KG1 (cell line): ENCODE measurements at regions not wholly inside any gene's neighbourhood (a gene's known extent, or its start where the extent isn't known, plus 50 kb on each side); places are given as distances from the start of the nearest gene placed in this dataset.
A peak's percentile ranks its signal among the peaks of the same experiment; 100 is the strongest.

Experiments used
- DNase-seq: peaks from one replicate; lab custom pipeline; 2025; lab: John Stamatoyannopoulos, UW

DNA sequence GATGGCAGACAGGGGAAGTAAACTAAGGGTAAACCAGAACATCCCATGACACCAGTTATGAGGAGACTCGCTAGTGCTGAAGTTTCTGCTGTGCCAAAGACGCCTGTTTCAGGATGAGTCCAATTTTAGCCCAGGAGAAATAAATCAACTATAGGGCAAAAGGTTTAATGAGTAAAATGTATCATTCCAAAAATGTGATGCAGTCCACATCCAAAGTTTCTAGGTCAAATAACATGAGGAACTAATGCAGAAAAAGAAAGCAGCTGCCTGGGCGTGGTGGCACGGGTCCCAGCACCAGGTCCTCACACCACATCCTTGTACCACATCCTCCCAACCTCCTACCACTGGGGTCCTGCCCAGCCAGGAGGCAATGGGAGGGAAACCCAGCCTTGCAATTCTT is 126.9 kb upstream of the CTAGE1 start:
- DNase-seq: no peak

DNA sequence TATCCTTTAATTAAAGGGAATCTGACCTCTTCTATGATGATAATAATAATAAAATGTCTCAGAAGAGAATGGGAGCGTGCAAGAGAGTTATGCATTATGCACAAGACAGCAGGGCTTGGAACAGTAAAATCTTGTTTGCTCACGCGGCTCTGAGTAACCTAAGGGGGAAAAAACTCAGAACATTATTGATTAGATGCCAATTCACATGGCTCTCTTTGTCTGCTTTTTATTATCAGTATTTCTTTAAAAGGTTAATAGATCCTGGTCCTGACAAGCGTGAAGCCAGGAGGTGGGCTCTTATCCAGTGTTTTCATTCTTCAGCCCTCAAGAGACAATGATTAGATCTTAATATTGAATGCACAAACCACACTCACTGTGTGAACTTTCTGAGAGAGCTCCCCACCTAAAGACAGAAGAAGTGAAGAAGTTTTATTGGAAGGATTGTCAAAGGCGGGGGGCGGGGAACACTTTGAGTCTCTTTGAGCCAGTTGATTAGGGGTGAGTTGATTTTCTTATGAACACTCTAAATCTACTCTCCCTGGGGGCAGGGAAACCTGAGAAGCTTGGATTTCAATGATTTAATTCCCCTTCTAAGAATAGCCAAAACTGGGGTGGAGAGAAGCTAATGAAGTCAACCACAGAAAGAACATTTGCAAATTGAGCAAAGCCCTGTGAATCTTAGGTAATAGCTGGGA is 127.5 kb upstream of the CTAGE1 start:
- no peak for DNase-seq

GRCh38 chr18:22546905-22547570 is 129.3 kb upstream of the CTAGE1 start:
- no peak for DNase-seq

DNA sequence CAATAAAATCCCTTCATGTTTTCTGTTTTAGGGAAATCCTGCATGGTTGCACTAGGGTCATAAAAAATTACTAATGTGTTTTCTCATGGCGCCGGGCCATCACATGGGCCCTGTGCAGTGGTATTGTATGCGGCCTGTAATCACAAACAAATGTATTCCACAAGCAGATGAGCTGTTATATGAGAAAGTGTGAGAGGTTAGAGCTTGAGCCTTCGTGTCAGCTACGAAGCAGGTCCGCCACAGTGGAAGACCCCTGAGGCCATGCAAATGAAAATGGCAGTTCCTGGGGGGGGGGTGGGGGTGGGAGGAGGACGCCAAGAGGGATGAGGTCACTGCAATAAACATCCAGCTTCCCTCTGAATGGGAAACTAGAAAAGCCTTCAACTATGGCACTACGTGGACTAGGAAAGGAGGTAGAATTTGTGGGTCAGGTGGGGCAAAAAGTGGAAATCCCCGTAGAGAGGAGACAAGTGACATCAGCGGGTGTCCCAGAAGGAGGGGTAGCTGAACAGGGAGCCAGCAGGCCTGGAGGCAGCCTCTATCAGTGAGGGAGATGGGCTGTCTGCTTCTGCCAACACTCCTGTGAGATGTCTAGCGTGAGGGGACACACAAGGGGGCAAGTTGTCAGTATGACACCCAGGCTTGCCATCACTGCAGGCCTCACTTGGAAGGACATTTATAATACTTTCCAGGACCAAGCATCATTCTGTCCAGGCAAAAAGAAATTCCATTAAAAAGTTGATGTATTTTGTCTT is 130.3 kb upstream of the CTAGE1 start:
- no peak for DNase-seq

GRCh38 chr18:22549260-22549937 is 131.7 kb upstream of the CTAGE1 start:
- no peak for DNase-seq

DNA sequence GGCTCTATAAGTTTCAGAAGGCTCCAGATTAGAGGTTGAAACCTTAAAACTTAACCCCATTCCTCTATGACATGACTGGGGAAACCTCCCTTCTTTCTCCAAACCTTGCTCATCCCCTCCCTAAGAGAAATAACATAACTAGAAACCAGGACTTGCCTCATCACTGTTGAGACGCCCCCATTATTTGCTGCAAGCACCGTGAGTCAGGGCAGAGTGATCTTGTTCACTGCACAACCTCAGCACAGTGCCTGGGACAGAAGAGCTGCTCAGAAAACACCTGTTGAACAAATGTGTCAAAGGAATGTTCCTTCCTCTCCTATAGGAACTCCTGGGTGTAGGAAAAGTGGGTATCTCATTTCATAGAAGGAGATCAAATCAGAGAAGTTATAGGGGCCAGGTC is 132.7 kb upstream of the CTAGE1 start:
- DNase-seq: no peak

- DNase-seq: no peak
Measured at GRCh38 chr18:22550861-22551260, 133.1 kb upstream of the CTAGE1 start.

DNA sequence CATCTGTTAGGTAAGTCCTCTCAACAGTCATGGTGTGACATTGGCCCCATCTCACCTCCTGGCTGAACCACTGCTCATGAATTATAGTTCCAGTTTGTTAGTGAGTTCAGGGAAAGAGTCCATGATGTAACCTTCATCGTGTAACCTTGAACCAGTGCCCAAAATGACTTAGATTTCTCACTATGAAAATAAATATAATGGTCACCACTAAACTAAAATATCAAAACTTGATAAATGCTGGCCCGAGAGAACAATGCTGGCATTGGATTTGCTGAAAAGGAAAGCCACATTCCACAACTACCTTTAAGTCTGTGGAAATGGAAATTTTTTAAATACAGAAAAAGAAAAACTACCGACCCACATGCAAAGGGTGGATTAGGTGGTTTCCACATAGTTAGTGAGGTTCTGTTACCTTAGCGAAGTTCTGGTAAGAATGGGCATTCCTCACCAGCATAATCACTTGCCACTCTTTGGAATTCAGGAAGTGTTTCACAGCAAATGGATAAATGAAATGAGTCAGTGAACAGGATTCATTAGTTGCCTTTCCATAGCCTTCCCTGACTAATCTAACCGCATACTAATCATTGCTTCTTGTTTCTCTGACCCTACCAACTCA is 133.9 kb upstream of the CTAGE1 start:
- DNase-seq: no peak

GRCh38 chr18:22552254-22552653 is 134.5 kb upstream of the CTAGE1 start:
- no peak for DNase-seq

DNA sequence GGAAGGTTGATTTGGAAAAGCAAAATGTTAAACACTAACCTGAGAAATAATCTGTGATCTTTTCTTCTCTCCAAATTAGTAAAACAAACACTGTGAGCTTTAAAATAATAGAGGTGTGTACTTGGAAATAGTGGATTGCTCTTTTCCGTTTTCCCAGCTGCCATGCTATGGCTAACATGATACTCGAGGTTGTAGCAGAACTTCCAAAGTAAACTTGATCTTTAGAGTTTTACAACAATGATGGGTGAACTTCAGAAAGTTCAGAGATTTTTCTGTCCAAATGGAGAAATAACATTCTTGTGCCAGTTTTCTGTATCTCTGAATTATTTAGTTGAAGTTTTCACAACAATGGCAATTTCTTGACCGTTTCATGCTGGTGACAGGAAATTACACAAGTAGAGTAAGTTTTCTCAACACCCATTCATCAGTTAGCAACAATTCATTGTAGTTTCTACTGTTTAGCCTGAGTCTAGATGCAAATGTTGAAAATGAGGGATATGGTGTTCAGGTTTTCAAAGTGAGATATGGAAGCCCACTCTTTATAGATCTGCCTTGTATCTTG is 135.3 kb upstream of the CTAGE1 start:
- no peak for DNase-seq

DNA sequence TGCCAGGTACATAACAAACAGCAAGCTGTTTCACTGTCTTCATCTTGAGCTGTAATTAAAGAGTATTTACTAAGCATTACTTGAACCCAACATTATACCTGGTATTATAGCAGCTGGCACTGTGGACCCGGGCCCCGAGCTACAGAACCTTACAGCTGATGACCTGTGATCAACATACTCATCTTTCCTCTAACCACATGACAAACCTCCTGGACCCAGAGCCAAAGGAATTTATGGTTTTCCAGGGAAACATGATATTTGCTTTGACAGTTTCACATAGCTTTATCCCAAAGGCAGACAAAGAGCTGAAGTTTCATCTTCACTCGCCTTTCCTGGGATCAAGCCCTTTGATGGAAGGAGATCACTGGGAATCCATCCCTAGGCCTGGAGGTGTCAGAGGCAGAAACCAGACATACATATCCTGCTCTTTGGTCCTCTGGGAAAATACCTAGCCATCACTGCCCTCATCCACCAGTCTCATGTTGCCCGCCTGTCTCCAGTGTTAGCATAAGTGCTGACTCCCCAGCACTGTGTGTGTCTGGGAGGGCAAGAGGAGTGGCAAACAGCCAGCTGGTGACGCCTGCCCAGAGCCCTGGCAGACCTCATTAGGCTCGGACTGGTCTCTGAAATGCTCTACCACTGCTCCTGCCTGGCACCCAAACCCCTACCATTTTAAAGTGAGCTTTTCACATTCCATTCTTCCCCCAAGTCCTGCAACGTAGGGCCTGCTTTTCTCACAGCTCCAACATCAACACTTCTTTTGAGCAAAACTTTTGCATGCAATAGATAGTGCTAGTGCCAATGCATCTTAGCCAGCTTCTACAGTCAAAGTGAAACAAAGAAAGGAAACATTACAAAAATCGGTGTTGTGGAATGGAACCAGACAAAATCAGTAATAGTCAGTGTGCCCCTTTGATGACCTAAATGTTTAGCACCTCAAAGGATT is 138.8 kb upstream of the CTAGE1 start:
- no peak for DNase-seq

GRCh38 chr18:22557168-22557941 is 139.6 kb upstream of the CTAGE1 start:
- DNase-seq: no peak

GRCh38 chr18:22558945-22559385 is 141.2 kb upstream of the CTAGE1 start:
- DNase-seq: no peak

DNA sequence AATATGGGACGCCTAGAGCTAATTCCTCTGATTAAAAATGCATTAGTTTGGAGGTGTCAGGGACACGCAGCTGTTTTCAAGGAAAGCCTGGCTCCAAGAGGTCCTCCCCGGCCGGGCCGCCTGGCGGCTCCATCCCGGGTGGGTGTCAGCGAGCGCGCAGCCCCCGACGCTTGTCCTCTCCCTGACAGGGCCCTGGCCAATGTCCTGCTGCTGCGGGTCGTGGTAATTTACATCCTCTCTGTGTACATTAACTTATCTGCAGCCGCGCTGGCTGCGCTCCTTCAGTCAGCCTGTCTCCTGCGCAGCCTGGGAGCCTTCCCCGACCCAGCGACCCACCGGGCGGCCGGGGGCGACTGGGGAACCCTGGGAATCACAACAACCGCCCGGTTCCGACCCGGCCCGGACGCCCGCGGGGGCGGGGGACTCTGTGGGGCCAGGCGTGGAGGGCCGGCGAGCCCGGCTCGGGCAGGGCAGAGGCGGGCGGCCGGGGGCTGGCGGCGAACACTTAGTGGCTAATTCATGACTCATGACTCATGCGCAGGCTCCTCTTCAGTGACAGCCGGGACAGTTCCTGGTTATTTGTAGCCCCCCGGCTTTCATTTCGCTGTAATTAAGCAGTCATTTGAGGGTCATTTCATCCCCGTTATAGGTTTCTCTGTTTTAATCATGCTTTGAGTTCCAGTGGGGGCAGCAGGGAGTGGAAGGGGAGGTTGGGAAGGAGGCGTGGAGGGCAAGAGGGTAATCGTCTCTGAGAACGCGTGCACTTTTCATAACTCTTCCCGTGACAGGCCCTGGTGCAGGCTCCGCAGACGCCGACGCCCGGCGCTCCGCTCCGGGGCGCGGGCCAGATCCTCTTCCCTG is 141.9 kb upstream of the CTAGE1 start:
- DNase-seq: no peak

DNA sequence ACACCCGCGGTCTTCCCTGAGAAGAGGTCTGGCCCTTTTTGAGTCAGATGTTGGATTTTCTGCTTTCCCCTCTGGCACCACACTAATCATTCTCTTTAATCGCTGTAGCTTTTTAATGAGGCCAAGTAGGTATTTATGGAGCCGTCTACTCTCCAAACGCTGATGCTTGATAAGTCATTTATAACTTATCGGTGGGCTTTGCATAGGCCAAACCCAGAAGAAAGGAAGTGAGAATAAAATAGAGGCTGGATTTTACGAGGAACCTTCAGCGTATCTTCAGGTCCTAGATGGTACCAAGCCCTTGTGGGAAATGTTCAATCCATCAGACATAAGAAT is 142.5 kb upstream of the CTAGE1 start:
- DNase-seq: no peak

- no peak for DNase-seq
Measured at GRCh38 chr18:22560797-22561196, 143.1 kb upstream of the CTAGE1 start.

- peak; percentile 25 for DNase-seq
Measured at GRCh38 chr18:22563164-22563583, 145.5 kb upstream of the CTAGE1 start.

- DNase-seq: no peak
Measured at GRCh38 chr18:22564036-22564435, 146.3 kb upstream of the CTAGE1 start.
